ENCODE measurements at regions not wholly inside any gene's neighbourhood (a gene's known extent, or its start where the extent isn't known, plus 50 kb on each side); places are given as distances from the start of the nearest gene placed in this dataset.

DNA sequence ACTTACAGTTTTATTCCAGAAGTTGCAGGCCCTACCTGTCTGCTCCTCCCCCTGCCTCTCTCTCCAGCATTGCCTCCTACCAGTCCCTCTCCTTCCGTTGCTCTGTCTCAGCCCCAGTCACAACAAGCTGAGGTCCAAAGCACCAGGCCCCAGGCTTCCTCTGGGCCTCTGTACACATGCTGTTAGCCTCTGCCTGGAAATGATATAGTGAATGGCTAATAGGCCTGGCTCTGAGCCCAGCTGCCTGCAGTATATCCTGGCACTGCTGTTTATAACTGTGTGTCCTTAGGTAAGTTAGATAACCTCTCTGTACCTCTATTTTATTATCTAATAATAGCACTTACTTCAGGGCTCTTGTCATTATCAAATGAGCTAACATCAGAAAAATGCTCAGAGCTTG, 114.9 kb upstream of the PWP1 start (continued):
- TF ChIP-seq JUN (IDR thresholded peaks at IDR 0.05; ENCODE audit: borderline replicate concordance, low read depth, low read length): no peak
- no peak for TF ChIP-seq JUN (CRISPR knock-in tag; IDR thresholded peaks at IDR 0.05; ENCODE audit: borderline replicate concordance)
- TF ChIP-seq, protein P1, sequence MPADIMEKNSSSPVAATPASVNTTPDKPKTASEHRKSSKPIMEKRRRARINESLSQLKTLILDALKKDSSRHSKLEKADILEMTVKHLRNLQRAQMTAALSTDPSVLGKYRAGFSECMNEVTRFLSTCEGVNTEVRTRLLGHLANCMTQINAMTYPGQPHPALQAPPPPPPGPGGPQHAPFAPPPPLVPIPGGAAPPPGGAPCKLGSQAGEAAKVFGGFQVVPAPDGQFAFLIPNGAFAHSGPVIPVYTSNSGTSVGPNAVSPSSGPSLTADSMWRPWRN (IDR thresholded peaks at IDR 0.05; ENCODE audit: low read depth): no peak
- TF ChIP-seq SPI1 (IDR thresholded peaks at IDR 0.05; ENCODE audit: borderline replicate concordance, low read depth, low read length): no peak
- no peak for TF ChIP-seq ZKSCAN3 (CRISPR knock-in tag; IDR thresholded peaks at IDR 0.05)

DNA sequence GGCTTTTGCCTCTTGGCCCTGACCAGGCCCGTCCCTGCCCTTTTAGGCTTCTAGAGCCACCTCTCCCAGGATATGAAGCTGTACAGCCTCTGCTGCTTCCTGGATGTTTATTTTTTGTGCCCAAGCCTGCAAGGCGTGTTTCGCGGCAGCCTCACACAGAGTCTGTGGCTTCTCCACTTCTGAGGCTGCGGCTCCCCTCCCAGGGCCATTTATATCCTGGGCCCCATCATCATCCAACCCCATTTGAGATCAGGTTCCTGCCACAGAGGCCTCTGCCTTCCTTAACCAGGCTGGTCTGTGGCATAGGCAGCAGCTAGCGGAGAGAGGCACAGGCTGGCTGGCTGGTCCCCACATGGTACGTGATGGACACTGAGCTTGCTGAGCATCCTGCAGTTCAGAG, 114.1 kb upstream of the PWP1 start:
- POLR2A ChIA-PET: no interaction called here
- Histone ChIP-seq H4K20me1 (replicated peaks; ENCODE audit: control insufficient read depth, insufficient read depth, low read length) (no peaks in the 10 kb centered on the region; the same call in 1 of the 2 replicates), H2AFZ (ENCODE audit: low read depth, low read length) (no peak overlapping the region), H3K4me1 (replicated peaks in 1 of 2; ENCODE audit: control insufficient read depth in 2 of 2, insufficient read depth in 2 of 2, low read length in 2 of 2) (no peaks in the 10 kb centered on the region), H3K9ac (ENCODE audit: insufficient read depth in 1 of 2, low read depth in 2 of 2, low read length in 2 of 2) (no peak overlapping the region), H3K9me1 (ENCODE audit: control insufficient read depth, insufficient read depth, low read length) (no peaks in the 10 kb centered on the region), H3K27me3 (ENCODE audit: control insufficient read depth in 2 of 2, insufficient read depth in 2 of 2, low read length in 2 of 2) (peaks cover 0 to 4% of the 10 kb centered on the region in 2 experiments; a peak in 1 of 5 replicates), H3K79me2 (ENCODE audit: control insufficient read depth, insufficient read depth, low read length) (no peaks in the 10 kb centered on the region), H3K4me2 (ENCODE audit: insufficient read depth, low read length) (no peak overlapping the region), H3K4me3 (no peak overlapping the region), H3K9me3 (replicated peaks; ENCODE audit: control insufficient read depth, insufficient read depth, low read depth, low read length) (no peaks in the 10 kb centered on the region), H3K27ac (ENCODE audit: extremely low read depth, low read depth, low read length) (no peak overlapping the region), H3K36me3 (ENCODE audit: control insufficient read depth, insufficient read depth, low read length) (no peaks in the 10 kb centered on the region)
- 0% methylated on average over 7 of the region's 7 CpGs for WGBS (ENCODE audit: insufficient coverage, low coverage, missing lambda C conversion rate)
- ATAC-seq: no peak
- FAIRE-seq: no peak
- TF ChIP-seq, protein P2, sequence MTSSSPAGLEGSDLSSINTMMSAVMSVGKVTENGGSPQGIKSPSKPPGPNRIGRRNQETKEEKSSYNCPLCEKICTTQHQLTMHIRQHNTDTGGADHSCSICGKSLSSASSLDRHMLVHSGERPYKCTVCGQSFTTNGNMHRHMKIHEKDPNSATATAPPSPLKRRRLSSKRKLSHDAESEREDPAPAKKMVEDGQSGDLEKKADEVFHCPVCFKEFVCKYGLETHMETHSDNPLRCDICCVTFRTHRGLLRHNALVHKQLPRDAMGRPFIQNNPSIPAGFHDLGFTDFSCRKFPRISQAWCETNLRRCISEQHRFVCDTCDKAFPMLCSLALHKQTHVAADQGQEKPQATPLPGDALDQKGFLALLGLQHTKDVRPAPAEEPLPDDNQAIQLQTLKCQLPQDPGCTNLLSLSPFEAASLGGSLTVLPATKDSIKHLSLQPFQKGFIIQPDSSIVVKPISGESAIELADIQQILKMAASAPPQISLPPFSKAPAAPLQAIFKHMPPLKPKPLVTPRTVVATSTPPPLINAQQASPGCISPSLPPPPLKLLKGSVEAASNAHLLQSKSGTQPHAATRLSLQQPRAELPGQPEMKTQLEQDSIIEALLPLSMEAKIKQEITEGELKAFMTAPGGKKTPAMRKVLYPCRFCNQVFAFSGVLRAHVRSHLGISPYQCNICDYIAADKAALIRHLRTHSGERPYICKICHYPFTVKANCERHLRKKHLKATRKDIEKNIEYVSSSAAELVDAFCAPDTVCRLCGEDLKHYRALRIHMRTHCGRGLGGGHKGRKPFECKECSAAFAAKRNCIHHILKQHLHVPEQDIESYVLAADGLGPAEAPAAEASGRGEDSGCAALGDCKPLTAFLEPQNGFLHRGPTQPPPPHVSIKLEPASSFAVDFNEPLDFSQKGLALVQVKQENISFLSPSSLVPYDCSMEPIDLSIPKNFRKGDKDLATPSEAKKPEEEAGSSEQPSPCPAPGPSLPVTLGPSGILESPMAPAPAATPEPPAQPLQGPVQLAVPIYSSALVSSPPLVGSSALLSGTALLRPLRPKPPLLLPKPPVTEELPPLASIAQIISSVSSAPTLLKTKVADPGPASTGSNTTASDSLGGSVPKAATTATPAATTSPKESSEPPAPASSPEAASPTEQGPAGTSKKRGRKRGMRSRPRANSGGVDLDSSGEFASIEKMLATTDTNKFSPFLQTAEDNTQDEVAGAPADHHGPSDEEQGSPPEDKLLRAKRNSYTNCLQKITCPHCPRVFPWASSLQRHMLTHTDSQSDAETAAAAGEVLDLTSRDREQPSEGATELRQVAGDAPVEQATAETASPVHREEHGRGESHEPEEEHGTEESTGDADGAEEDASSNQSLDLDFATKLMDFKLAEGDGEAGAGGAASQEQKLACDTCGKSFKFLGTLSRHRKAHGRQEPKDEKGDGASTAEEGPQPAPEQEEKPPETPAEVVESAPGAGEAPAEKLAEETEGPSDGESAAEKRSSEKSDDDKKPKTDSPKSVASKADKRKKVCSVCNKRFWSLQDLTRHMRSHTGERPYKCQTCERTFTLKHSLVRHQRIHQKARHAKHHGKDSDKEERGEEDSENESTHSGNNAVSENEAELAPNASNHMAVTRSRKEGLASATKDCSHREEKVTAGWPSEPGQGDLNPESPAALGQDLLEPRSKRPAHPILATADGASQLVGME (CRISPR knock-in tag; IDR thresholded peaks at IDR 0.05): no peak
- TF ChIP-seq, protein P3, sequence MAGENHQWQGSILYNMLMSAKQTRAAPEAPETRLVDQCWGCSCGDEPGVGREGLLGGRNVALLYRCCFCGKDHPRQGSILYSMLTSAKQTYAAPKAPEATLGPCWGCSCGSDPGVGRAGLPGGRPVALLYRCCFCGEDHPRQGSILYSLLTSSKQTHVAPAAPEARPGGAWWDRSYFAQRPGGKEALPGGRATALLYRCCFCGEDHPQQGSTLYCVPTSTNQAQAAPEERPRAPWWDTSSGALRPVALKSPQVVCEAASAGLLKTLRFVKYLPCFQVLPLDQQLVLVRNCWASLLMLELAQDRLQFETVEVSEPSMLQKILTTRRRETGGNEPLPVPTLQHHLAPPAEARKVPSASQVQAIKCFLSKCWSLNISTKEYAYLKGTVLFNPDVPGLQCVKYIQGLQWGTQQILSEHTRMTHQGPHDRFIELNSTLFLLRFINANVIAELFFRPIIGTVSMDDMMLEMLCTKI (IDR thresholded peaks at IDR 0.05; ENCODE audit: partially characterized antibody): no peak
- TF ChIP-seq SMARCC2 (IDR thresholded peaks at IDR 0.05; ENCODE audit: low read depth) (no peak), ZNF586 (CRISPR knock-in tag; conservative IDR thresholded peaks at IDR 0.05) (no peak)
- DNase-seq (ENCODE audit: extremely low read depth in 1 of 4, low spot score in 3 of 4): no peak
- CTCF ChIA-PET (ENCODE audit: low intra/inter-chr PET ratio): no interaction called here
- no TSS peak for BruUV-seq (replicated peaks)
- intact Hi-C loops (cut with micrococcal nuclease): no loop called here
- in situ Hi-C loops (cut with MboI): no loop called here
